ENCODE measurements at regions not wholly inside any gene's neighbourhood (a gene's known extent, or its start where the extent isn't known, plus 50 kb on each side); places are given as distances from the start of the nearest gene placed in this dataset.
"Not testable (repeated sequence)": the region's sequence is repeated elsewhere in the genome, so short reads cannot be mapped to it uniquely, and the experiment has no call there.

DNA sequence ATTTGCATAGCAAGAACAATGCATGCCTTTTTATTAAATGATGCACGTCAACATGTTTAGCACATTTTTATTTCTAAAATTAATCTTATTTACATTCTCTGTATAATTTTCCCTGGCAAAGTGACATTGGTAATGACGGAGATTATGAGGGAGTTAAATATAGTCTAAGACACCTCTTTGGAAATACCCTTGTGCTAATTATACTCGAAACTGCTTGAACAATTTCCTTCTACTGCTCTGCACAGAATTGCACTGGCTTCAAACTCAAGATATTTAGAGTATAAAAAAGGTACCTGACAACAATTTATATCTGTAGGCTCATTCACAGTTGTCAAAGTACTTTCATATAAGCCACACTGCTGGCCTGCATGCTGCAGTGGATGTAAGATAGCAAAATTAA is 602.7 kb downstream of the NXPH1 start:
- H3K9me3 ChIP-seq, result no peaks in the 10 kb centered on the region
- H3K27ac ChIP-seq, result no peak overlapping the region
- H3K4me3 ChIP-seq, result no peak overlapping the region
- TF ChIP-seq, protein P1, sequence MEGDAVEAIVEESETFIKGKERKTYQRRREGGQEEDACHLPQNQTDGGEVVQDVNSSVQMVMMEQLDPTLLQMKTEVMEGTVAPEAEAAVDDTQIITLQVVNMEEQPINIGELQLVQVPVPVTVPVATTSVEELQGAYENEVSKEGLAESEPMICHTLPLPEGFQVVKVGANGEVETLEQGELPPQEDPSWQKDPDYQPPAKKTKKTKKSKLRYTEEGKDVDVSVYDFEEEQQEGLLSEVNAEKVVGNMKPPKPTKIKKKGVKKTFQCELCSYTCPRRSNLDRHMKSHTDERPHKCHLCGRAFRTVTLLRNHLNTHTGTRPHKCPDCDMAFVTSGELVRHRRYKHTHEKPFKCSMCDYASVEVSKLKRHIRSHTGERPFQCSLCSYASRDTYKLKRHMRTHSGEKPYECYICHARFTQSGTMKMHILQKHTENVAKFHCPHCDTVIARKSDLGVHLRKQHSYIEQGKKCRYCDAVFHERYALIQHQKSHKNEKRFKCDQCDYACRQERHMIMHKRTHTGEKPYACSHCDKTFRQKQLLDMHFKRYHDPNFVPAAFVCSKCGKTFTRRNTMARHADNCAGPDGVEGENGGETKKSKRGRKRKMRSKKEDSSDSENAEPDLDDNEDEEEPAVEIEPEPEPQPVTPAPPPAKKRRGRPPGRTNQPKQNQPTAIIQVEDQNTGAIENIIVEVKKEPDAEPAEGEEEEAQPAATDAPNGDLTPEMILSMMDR (IDR thresholded peaks at IDR 0.05), result no peak
- no peaks in the 10 kb centered on the region for H3K4me1 ChIP-seq
- no peaks in the 10 kb centered on the region for H3K36me3 ChIP-seq
- no peaks in the 10 kb centered on the region for H3K27me3 ChIP-seq
- intact Hi-C loops (cut with DNase I; ENCODE audit: low total_unique reads), result no loop called here
- DNase-seq, result no peak

DNA sequence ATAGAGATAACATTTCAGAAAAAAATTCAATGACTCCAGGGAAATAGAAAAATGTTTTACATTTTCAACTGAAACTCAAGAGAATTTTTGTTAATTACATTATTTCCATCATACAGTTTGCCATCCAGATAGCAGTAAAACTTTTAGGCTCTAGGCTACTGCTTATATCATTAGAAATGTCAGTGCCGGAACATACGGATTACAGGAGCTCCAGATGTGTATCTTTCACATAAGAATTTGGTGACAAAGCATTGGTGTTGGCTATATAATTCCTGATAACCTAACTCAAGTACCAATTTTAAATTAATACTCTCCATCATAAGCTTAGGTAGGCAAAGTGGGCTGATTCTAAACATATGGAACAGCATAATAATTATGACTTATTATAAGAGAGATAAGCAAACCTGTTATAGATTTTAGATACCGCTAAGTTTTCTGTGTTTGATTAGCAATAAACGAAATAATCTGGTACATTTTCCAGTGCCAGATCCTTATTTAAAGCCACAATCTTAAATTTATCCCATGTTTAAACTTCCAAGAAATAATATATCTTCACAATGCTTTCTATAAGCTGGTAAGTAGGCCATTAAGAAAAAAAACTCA is 637.9 kb downstream of the NXPH1 start:
- H3K36me3 ChIP-seq, result no peaks in the 10 kb centered on the region
- TF ChIP-seq, protein P1 (IDR thresholded peaks at IDR 0.05), result no peak
- H3K4me3 ChIP-seq, result no peak overlapping the region
- no peak overlapping the region for H3K27ac ChIP-seq
- H3K4me1 ChIP-seq, result no peaks in the 10 kb centered on the region
- no peaks in the 10 kb centered on the region for H3K27me3 ChIP-seq
- H3K9me3 ChIP-seq, result no peaks in the 10 kb centered on the region
- no peak for DNase-seq
- intact Hi-C loops (cut with DNase I; ENCODE audit: low total_unique reads), result no loop called here

DNA sequence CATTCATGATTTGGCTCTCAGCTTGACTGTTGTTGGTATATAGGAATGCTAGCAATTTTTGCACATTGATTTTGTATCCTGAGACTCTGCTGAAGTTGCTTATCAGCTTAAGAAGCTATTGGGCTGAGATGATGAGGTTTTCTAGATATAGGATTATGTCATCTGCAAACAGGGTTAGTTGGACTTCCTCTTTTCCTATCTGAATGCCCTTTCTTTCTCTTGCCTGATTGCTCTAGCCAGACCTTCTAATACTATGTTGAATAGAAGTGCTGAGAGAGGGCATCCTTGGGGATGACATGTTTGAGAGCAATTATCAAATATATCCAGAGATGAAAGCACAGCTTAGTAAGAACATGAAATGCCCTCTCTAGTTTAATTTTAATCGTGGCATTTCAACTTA is 642.4 kb downstream of the NXPH1 start:
- DNase-seq; H3K27ac ChIP-seq; H3K36me3 ChIP-seq; H3K9me3 ChIP-seq; H3K4me1 ChIP-seq; H3K27me3 ChIP-seq; H3K4me3 ChIP-seq; intact Hi-C loops (cut with DNase I; ENCODE audit: low total_unique reads): not testable (repeated sequence)

DNA sequence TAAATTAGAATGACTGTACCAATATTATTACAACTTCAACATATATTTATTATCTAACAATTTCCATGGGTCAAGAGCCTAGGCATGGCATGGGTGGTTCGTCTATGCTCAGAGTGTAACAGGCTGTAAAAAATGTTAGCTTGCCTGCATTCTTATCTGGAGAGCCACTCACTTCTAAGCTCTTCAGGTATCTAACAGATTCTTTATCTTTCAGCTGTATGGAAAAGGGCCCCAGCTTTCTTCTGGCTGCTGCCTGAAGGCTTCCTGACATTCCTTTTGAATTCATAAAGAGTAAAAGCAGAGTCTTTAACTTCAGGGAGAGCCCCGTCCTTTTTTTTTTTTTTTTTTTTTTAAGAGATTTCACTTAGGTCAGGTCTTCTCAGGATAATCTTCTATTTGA is 648.8 kb downstream of the NXPH1 start:
- no peak for DNase-seq
- H3K4me1 ChIP-seq, result no peaks in the 10 kb centered on the region
- intact Hi-C loops (cut with DNase I; ENCODE audit: low total_unique reads), result no loop called here
- H3K27me3 ChIP-seq, result no peaks in the 10 kb centered on the region
- H3K27ac ChIP-seq, result no peak overlapping the region
- TF ChIP-seq, protein P1 (IDR thresholded peaks at IDR 0.05), result no peak
- H3K36me3 ChIP-seq, result no peaks in the 10 kb centered on the region
- H3K9me3 ChIP-seq, result no peaks in the 10 kb centered on the region
- no peak overlapping the region for H3K4me3 ChIP-seq

DNA sequence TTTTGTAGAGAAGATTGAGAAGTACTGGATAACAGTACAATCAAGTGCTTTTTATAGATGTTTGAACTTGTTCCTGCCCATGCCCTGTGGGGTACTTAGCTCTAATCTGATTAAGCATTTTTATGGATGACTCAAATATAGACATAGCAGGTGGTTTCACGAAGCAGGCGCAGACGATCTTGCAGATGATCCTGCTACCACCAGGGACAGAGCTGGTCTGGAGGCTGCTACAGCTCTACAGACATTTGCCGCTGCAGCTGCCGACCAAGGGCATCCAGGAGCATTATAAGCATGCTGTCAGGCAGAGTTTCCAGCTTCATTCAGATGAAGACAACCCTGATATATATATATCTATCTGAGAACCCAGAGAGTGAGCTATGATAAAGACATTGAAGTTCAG is 650.4 kb downstream of the NXPH1 start:
- no peaks in the 10 kb centered on the region for H3K9me3 ChIP-seq
- no peaks in the 10 kb centered on the region for H3K36me3 ChIP-seq
- no peak for DNase-seq
- H3K4me1 ChIP-seq, result no peaks in the 10 kb centered on the region
- TF ChIP-seq, protein P1 (IDR thresholded peaks at IDR 0.05), result no peak
- no peaks in the 10 kb centered on the region for H3K27me3 ChIP-seq
- H3K27ac ChIP-seq, result no peak overlapping the region
- no peak overlapping the region for H3K4me3 ChIP-seq
- intact Hi-C loops (cut with DNase I; ENCODE audit: low total_unique reads), result no loop called here

DNA sequence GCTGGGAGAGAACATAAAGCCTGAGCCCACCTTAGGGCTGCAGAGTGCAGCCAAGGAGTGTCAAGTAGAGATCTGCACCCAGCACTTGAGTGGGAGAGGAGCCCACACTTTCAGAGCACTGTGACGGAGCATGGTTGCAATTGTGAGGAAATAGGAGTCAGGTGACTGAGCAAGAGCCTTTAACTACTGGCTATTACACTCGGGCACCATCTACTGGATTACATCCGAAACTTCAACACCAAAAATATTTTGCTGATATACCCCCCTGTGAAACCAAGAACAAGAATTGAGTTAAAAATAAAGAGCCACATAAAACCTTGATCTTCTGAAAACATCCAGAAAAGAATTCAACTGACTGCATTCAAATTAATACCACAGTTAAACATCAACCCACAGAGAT is 657.9 kb downstream of the NXPH1 start:
- H3K9me3 ChIP-seq, result no peaks in the 10 kb centered on the region
- H3K4me1 ChIP-seq, result no peaks in the 10 kb centered on the region
- no peak for DNase-seq
- no peaks in the 10 kb centered on the region for H3K36me3 ChIP-seq
- intact Hi-C loops (cut with DNase I; ENCODE audit: low total_unique reads), result no loop called here
- TF ChIP-seq, protein P1 (IDR thresholded peaks at IDR 0.05), result no peak
- H3K4me3 ChIP-seq, result no peak overlapping the region
- no peaks in the 10 kb centered on the region for H3K27me3 ChIP-seq
- no peak overlapping the region for H3K27ac ChIP-seq

Data from tibial artery (tissue), 4 donors.